GM19463 (cell line): ENCODE measurements at regions not wholly inside any gene's neighbourhood (a gene's known extent, or its start where the extent isn't known, plus 50 kb on each side); places are given as distances from the start of the nearest gene placed in this dataset.

Experiments used
- ATAC-seq: cut with Tn5 transposase; IDR thresholded peaks from one replicate; pipeline ENCODE4 v1.9.1; 2021; ENCODE audit warnings: mild to moderate bottlenecking, moderate library complexity; ENCODE audit not compliant: unreplicated experiment

DNA sequence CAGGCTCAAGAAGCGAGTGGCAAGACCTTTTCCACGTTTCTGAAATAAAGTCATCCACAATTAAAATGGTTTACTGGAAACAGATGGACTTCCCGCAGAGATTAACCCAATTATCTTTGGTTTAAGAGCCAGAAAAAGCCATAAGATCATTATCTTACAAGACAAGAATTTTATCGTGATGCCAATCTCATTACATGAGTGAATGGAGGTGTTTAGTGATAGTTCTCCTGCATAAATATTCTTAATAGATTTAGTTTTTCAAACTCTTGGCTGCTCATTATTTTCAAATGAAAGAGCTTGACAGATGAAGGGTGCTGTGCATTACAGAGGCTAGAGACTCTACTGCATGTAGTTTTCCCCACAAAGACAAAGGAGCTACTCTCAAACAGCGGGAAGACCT is 1028.4 kb upstream of the PIK3C3 start:
- no peak for ATAC-seq

DNA sequence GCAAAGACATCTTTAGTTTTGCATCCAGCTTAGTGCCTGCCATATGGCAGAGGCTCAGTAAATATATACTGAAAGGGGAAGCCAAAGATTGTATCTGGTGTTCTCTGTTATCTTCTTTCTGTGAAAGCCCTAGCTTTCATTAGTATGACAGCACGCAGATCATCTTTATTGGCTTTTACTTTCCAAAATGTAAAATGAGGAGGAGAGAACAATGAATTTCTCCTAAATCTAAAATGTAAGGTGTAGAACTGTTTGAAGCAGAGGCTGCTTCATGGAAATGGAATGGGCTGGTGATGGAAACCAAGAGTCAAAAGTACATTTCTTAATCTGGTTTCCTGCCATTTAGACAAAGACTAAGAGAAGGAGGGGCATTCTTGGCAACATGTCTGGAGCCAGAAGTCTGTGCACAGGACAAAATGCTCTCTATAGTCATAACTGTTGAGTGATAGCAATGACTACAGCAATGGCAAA is 1029.9 kb upstream of the PIK3C3 start:
- ATAC-seq, result no peak

GRCh38 chr18:40921845-40922629 is 1033.0 kb upstream of the PIK3C3 start:
- ATAC-seq, result no peak

- no peak for ATAC-seq
Observed at GRCh38 chr18:40917056-40917455, 1038.0 kb upstream of the PIK3C3 start.

DNA sequence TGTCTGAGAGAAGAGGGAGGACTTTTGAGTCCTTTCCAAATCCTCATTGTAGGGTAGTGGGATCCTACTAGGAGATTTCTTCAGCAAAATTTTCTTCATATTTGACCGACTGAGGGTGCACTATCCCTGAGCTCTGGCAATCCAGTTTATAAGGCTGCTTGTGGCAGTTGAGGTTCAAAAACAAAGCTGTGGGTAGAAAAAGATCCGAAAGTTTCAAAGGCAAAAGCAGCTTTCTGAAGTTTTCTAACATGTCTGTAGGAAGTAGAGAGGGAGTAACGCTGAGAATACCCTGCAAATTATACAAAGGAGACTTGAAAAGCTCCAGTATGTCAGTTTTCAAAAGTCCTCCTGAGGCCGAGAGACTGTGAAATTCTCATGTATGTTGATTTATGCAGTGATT is 1039.3 kb upstream of the PIK3C3 start:
- no peak for ATAC-seq

DNA sequence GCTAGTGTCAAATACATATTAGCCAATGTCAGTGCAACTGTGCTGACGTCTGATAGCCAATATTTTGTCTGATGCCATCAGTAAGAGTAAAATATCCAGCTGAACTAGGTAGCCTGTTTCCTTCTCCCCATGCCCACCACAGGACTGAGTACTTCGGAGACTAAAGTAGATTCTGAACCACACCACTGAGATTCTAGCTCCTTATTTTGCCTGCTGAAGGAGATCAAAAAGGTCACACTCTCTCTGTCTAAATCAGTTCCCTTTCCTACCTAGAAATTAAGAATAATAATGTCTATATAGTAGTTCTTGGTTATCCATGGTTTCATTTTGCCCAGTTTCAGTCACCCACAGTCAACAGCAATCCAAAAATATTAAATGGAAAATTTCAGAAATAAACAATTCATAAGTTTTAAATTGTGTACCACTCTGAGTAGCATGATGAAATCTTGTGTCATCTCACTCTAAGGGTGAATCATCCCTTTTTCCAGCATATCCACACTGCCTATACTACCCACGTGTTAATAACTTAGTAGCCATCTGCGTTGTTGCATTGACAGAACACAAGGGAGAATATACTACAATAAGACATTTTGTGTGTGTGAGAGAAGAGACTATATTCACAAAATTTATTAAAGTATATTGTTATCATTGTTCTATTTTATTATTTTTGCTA is 1043.3 kb upstream of the PIK3C3 start:
- no peak for ATAC-seq

DNA sequence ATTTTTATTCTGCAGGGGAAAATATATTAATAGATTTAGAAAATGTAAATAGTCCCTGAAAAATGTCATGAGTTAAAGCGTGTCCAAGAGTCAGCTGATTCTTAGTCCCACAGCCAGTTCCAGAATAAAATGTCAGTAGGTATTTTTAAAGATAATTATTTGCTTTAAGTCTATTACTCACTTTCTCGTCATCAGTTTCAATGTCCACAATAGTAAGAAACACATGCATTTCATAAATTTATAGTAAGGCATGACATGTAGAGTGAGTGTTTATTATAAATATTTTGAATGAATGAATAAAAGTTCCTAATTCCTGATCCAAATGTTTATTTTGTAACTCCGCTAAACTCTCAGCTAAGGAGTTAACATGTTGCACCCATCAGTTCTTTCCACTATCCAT is 1044.0 kb upstream of the PIK3C3 start:
- no peak for ATAC-seq

DNA sequence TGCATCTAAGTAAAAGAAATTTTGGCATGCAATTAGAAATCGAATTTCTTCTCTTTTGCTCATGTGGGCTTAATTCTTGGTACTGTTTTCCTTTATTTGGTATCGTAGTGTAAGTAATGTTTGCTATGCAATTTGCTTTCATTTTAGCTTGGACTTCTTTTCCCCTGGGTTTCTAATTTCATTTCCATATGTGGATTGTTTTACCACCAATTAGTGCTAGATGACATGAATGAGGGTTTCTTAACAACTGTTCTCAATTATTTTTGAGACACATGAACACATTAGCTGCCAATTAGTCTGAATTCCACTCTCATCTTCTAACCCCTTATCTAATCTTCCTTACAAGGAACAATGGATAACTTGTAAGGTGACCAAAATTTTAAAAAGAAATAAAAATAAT is 1047.2 kb upstream of the PIK3C3 start:
- ATAC-seq, result no peak

- no peak for ATAC-seq
Observed at GRCh38 chr18:40904295-40904694, 1050.7 kb upstream of the PIK3C3 start.

- no peak for ATAC-seq
Observed at GRCh38 chr18:40902436-40902835, 1052.6 kb upstream of the PIK3C3 start.

GRCh38 chr18:40897884-40898283 is 1057.2 kb upstream of the PIK3C3 start:
- no peak for ATAC-seq

- ATAC-seq, result no peak
Observed at GRCh38 chr18:40883271-40883670, 1071.8 kb upstream of the PIK3C3 start.

DNA sequence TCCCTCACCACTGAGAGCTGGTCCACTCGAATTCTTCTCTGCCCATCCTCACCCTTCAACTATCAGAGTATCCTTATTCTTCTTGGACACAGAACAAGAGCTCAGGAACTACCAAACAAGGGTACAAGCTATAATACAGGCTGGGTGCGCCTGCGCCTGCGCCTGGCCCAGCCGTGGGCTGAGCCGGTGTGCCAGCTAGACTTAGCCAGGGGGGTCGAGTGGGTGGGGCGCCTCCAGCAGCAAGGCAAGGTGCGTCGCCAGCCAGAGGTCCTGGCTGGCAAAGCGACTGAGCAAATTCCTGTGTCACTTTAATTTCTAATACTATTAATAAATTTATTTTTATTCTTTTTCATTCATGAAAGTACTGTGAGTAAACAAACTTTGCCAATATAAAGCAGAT is 1072.6 kb upstream of the PIK3C3 start:
- no peak for ATAC-seq

GRCh38 chr18:40878371-40878770 is 1076.7 kb upstream of the PIK3C3 start:
- ATAC-seq, result no peak

DNA sequence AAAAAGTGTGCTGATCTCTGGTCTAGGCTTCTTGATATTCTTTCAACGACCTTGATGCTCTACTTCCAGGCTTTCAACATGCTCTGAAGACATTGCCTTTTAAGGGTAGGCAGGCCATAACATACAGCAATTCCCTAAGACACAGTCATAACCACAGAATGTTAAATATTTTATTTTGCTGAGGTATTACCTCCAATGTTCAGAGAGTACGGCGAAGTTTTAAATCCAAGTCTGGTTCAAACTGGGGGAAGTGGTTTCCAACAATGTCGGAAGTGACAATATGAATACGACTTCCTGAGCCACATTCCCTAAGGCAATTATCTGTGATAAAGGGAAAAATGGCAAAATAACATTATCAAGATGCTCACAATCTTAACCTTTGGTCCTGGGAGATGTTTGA is 1077.9 kb upstream of the PIK3C3 start:
- no peak for ATAC-seq

DNA sequence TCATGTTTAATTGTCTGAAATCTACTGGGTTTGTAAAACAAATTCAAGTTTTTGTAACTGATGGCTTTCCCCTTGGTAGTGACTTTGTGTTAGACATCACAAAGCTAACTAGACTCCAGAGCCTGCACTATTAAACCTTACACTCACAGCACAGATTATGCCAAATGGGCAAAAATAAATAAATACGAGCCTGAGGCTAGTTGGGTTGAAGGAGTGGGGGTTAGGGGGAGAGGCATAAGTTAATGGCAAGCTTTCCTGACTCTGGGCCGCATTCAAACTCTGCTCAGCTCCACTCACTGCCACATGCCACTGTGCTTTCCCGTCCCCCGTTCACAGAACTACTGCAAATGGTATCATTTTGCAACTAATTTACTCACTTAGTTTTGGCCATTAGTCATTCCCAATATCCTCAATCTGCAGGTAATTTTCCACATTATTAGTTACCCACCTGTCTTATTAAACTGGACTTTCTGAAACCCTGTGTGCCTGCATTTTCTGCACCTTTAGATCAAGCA is 1079.9 kb upstream of the PIK3C3 start:
- no peak for ATAC-seq

- ATAC-seq, result no peak
Observed at GRCh38 chr18:40874233-40874632, 1080.8 kb upstream of the PIK3C3 start.

GRCh38 chr18:40868110-40868858 is 1086.8 kb upstream of the PIK3C3 start:
- no peak for ATAC-seq

DNA sequence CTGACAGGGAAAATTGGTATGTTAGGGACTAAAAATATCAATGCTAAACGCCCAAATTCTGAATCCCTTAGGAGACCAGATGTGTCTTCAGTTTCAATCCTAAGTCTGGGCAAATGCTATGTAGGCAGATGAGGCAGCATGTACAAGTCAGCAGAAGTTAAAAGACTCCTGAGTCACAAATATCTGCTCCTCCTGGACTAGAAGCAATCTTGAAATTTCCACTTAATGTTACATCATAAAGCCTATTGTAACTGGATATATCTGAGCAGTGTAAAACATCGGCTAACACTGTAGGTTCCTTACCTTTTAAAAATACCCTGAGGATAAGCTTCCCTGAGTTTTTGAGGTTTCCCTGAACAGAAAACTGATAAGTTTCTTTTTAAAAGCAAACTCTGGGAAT is 1087.6 kb upstream of the PIK3C3 start:
- no peak for ATAC-seq

DNA sequence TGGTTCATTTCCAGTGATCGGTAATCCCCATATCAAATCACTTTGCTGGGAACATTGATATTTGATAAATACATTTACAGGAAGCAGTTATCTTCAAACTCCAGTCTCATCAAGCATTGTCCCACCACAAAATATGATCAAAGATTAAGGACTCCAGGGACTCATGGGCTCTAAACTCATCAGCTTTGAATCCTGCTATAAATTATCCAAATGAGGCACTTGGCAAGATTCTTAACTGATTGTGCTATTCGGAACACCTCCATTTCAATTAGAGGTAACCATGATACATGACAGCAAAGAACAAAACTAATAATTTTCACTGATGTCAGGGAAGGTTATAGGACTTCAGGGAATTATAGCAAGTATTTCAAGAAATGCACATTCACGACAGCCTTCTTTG is 1088.1 kb upstream of the PIK3C3 start:
- no peak for ATAC-seq

DNA sequence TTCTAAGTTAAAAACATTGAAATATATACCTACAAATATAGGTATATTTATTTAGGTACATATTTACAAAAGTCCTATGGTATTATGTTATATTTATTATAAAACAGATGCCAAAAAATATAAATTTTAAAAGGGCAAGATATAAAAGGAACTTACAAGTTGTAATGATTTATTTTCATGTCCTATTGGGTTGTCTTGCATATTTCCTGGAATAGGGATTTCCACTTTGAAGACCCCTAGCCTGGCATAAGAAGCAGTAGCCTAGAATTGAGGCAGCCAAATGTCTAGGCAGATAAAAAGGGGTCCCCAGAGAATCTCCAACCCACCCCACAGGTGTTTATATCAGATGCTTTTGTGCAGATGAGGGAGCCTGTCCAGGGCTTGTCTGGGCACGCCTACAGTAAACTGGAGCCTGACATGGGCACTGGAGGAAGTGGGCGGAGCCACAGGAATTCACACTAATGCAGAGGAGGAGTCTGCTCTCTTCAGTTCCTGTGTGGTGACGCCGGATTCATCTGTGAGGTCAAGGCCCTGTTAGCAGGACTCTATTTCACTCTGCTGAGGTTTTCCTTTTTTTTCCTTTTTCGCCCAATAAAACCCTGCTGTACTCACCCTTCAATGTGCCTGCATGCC is 1088.9 kb upstream of the PIK3C3 start:
- ATAC-seq, result peak; percentile 62
